HepG2 (cell line): ENCODE measurements at regions not wholly inside any gene's neighbourhood (a gene's known extent, or its start where the extent isn't known, plus 50 kb on each side); places are given as distances from the start of the nearest gene placed in this dataset.

Experiments
- ARID2 ChIP-seq: sonication (generic); formaldehyde crosslinking; IDR thresholded peaks from 2 replicates; pipeline ENCODE4 v1.8.1; 2022; ENCODE audit warnings: mild to moderate bottlenecking, missing genetic modification reagents, borderline replicate concordance
- CEBPB ChIP-seq: IDR thresholded peaks from 2 replicates; pipeline ENCODE4 v1.6.1; 2011; ENCODE audit warnings: low read depth, low read length, improper control_type of control experiment, borderline replicate concordance
- CENPX ChIP-seq: sonication (generic); formaldehyde crosslinking; IDR thresholded peaks from 2 replicates; pipeline ENCODE4 v1.9.0; 2021; ENCODE audit warnings: mild to moderate bottlenecking, missing genetic modification reagents, moderate library complexity
- ERF ChIP-seq: IDR thresholded peaks from 2 replicates; pipeline ENCODE4 v1.6.1; 2018; ENCODE audit warnings: missing biosample characterization, missing genetic modification reagents
- FOXJ3 ChIP-seq: sonication (generic); formaldehyde crosslinking; IDR thresholded peaks from 2 replicates; pipeline ENCODE4 v1.4.0; 2020; ENCODE audit warnings: missing genetic modification reagents, mild to moderate bottlenecking, borderline replicate concordance
- NFIC ChIP-seq: IDR thresholded peaks from 2 replicates; pipeline ENCODE4 v1.6.1; 2012; ENCODE audit warnings: mild to moderate bottlenecking, low read length, inconsistent platforms
- PHF21A ChIP-seq: sonication (generic); formaldehyde crosslinking; IDR thresholded peaks from 2 replicates; pipeline ENCODE4 v1.5.0; 2020; ENCODE audit warnings: mild to moderate bottlenecking, missing genetic modification reagents
- RAD21 ChIP-seq: fragments of 450-650 bp; formaldehyde crosslinking; IDR thresholded peaks from 2 replicates; pipeline ENCODE4 v1.5.0; 2020; ENCODE audit warnings: mild to moderate bottlenecking
- SATB2 ChIP-seq: sonication (generic); formaldehyde crosslinking; IDR thresholded peaks from 2 replicates; pipeline ENCODE4 v1.5.0; 2020; ENCODE audit warnings: missing genetic modification reagents
- SRF ChIP-seq: IDR thresholded peaks from 2 replicates; pipeline ENCODE4 v1.6.1; 2011; ENCODE audit warnings: mild to moderate bottlenecking, low read depth, low read length, moderate library complexity
- TEAD2 ChIP-seq: sonication (generic); formaldehyde crosslinking; IDR thresholded peaks from 2 replicates; pipeline ENCODE4 v1.9.0; 2021; ENCODE audit warnings: missing genetic modification reagents
- TIGD3 ChIP-seq: sonication (generic); formaldehyde crosslinking; IDR thresholded peaks from 2 replicates; pipeline ENCODE4 v1.5.1; 2020; ENCODE audit warnings: mild to moderate bottlenecking, missing genetic modification reagents, borderline replicate concordance
- TOPORS ChIP-seq: sonication (generic); formaldehyde crosslinking; IDR thresholded peaks from 2 replicates; pipeline ENCODE4 v1.8.0; 2023; ENCODE audit warnings: mild to moderate bottlenecking, missing genetic modification reagents
- ZBTB38 ChIP-seq: sonication (generic); formaldehyde crosslinking; IDR thresholded peaks from 2 replicates; pipeline ENCODE4 v1.5.1; 2020; ENCODE audit warnings: mild to moderate bottlenecking, missing genetic modification reagents
- ZKSCAN5 ChIP-seq: sonication (generic); formaldehyde crosslinking; IDR thresholded peaks from 2 replicates; pipeline ENCODE4 v1.5.1; 2020; ENCODE audit warnings: mild to moderate bottlenecking, missing genetic modification reagents
- ZNF136 ChIP-seq: sonication (generic); formaldehyde crosslinking; IDR thresholded peaks from 2 replicates; pipeline ENCODE4 v1.8.1; 2022; ENCODE audit warnings: low read depth, mild to moderate bottlenecking, moderate library complexity, missing genetic modification reagents
- ZNF503 ChIP-seq: sonication (generic); formaldehyde crosslinking; IDR thresholded peaks from 2 replicates; pipeline ENCODE4 v1.4.0; 2020; ENCODE audit warnings: missing genetic modification reagents
- ZNF720 ChIP-seq: sonication (generic); formaldehyde crosslinking; IDR thresholded peaks from 2 replicates; pipeline ENCODE4 v1.4.0; 2020; ENCODE audit warnings: missing genetic modification reagents
- ZSCAN30 ChIP-seq: sonication (generic); formaldehyde crosslinking; IDR thresholded peaks from 2 replicates; pipeline ENCODE4 v1.5.0; 2020; ENCODE audit warnings: mild to moderate bottlenecking, missing genetic modification reagents
- TF ChIP-seq, protein P1 (sequence below): sonication (generic); formaldehyde crosslinking; conservative IDR thresholded peaks from 2 replicates; pipeline ENCODE4 v1.8.0; 2022; ENCODE audit warnings: missing genetic modification reagents
- TF ChIP-seq, protein P2 (sequence below): sonication (generic); formaldehyde crosslinking; IDR thresholded peaks from 2 replicates; pipeline ENCODE4 v1.4.0; 2020; ENCODE audit warnings: missing genetic modification reagents, borderline replicate concordance

GRCh38 chr5:116858705-116859333 is 284.2 kb upstream of the SEMA6A start (continued):
- TF ChIP-seq ZNF503 (CRISPR knock-in tag): no peak
- TF ChIP-seq, protein P1, sequence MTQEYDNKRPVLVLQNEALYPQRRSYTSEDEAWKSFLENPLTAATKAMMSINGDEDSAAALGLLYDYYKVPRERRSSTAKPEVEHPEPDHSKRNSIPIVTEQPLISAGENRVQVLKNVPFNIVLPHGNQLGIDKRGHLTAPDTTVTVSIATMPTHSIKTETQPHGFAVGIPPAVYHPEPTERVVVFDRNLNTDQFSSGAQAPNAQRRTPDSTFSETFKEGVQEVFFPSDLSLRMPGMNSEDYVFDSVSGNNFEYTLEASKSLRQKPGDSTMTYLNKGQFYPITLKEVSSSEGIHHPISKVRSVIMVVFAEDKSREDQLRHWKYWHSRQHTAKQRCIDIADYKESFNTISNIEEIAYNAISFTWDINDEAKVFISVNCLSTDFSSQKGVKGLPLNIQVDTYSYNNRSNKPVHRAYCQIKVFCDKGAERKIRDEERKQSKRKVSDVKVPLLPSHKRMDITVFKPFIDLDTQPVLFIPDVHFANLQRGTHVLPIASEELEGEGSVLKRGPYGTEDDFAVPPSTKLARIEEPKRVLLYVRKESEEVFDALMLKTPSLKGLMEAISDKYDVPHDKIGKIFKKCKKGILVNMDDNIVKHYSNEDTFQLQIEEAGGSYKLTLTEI: no peak
- TF ChIP-seq, protein P2, sequence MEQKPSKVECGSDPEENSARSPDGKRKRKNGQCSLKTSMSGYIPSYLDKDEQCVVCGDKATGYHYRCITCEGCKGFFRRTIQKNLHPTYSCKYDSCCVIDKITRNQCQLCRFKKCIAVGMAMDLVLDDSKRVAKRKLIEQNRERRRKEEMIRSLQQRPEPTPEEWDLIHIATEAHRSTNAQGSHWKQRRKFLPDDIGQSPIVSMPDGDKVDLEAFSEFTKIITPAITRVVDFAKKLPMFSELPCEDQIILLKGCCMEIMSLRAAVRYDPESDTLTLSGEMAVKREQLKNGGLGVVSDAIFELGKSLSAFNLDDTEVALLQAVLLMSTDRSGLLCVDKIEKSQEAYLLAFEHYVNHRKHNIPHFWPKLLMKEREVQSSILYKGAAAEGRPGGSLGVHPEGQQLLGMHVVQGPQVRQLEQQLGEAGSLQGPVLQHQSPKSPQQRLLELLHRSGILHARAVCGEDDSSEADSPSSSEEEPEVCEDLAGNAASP: peak; percentile 48; the same call in 1 of the 2 replicates
- no peak for TF ChIP-seq SATB2 (CRISPR knock-in tag)
- TF ChIP-seq ZNF136 (CRISPR knock-in tag): no peak
- 0 out of 2 replicates have a peak, but pooled peaks have one; percentile 45 for TF ChIP-seq NFIC
- TF ChIP-seq ZSCAN30 (CRISPR knock-in tag): no peak
- no peak; the same call in 1 of the 2 replicates for TF ChIP-seq FOXJ3 (CRISPR knock-in tag)
- TF ChIP-seq TEAD2: no peak
- no peak for TF ChIP-seq ZBTB38 (CRISPR knock-in tag)
- TF ChIP-seq CEBPB: no peak
- TF ChIP-seq ERF (CRISPR knock-in tag): 0 out of 2 replicates have a peak, but pooled peaks have one; percentile 43
- peak; percentile 52 for TF ChIP-seq PHF21A (CRISPR knock-in tag)
- no peak for TF ChIP-seq ZKSCAN5 (CRISPR knock-in tag)
- TF ChIP-seq ARID2: no peak
- TF ChIP-seq SRF: no peak
- TF ChIP-seq TIGD3 (CRISPR knock-in tag): no peak
- no peak for TF ChIP-seq ZNF720 (CRISPR knock-in tag)
- no peak for TF ChIP-seq TOPORS
- no peak for TF ChIP-seq RAD21 (CRISPR knock-in tag)
- TF ChIP-seq CENPX: no peak
